ENCODE measurements at regions not wholly inside any gene's neighbourhood (a gene's known extent, or its start where the extent isn't known, plus 50 kb on each side); places are given as distances from the start of the nearest gene placed in this dataset.
"Not testable (repeated sequence)": the region's sequence is repeated elsewhere in the genome, so short reads cannot be mapped to it uniquely, and the experiment has no call there.

- not testable (repeated sequence) for H3K4me1 Mint-ChIP-seq (ENCODE audit: low read depth); H3K36me3 Mint-ChIP-seq (ENCODE audit: low read depth); H3K9me3 Mint-ChIP-seq; H3K27ac Mint-ChIP-seq; H3K27me3 Mint-ChIP-seq (ENCODE audit: low read depth); H3K4me3 Mint-ChIP-seq
Observed at GRCh38 chr19:31537902-31538301, 188.7 kb upstream of the TSHZ3 start.

DNA sequence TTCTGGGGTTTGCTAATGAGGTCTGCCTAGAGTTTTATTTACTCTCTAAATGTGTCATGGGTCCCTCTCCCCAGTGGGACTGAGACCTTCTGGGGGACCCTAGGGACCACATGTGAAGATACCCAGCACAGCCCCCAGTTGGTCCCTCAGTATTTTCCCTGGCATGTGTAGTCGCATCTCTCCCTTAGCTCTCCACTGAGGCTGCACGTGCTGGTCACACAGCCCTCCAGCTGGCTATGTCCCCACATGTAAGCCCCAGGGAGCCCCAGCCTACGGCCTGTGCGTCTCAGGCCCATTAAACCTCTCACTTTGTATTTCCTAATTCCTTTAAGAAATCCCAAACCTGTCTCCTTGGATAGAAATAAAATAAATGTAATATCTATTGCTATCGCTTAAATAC lies 189.6 kb upstream of the TSHZ3 start:
- Mint-ChIP-seq H3K4me1 (ENCODE audit: low read depth) (no peaks in the 10 kb centered on the region), H3K27me3 (ENCODE audit: low read depth) (no peaks in the 10 kb centered on the region), H3K4me3 (no peak overlapping the region)

DNA sequence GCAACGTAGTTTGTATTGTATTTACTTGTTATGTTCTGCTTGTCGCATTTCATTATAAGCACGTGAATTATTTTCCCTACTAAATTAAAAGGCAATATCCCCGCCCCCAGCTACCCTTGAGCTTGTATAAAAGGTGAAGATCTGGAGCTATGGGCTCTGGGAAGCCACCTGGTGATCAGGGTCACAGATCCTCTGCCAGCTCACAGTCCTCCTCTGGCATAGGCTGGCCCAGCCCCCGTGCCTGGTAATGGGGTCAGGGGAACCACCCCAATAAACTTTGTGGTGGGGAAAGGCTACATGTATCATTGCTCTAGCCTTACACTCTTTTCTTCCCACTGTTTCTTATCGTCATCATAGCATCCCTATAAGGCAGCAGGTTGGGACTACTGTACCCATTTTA lies 190.2 kb upstream of the TSHZ3 start:
- no peaks in the 10 kb centered on the region for H3K4me1 Mint-ChIP-seq (ENCODE audit: low read depth)
- no peaks in the 10 kb centered on the region for H3K36me3 Mint-ChIP-seq (ENCODE audit: low read depth)
- H3K27me3 Mint-ChIP-seq (ENCODE audit: low read depth), result no peaks in the 10 kb centered on the region
- H3K27ac Mint-ChIP-seq, result no peak overlapping the region
- peaks cover 7% of the 10 kb centered on the region for H3K9me3 Mint-ChIP-seq
- no peak overlapping the region for H3K4me3 Mint-ChIP-seq

More for the DNA sequence above, 189.6 kb upstream of the TSHZ3 start:
- no peak overlapping the region for H3K27ac Mint-ChIP-seq
- H3K9me3 Mint-ChIP-seq, result peaks cover 7% of the 10 kb centered on the region
- H3K36me3 Mint-ChIP-seq (ENCODE audit: low read depth), result no peaks in the 10 kb centered on the region

GRCh38 chr19:31541396-31541795 lies 192.2 kb upstream of the TSHZ3 start:
- H3K4me3 Mint-ChIP-seq, result no peak overlapping the region
- H3K36me3 Mint-ChIP-seq (ENCODE audit: low read depth), result no peaks in the 10 kb centered on the region
- peaks cover 7% of the 10 kb centered on the region for H3K9me3 Mint-ChIP-seq
- no peaks in the 10 kb centered on the region for H3K4me1 Mint-ChIP-seq (ENCODE audit: low read depth)
- no peak overlapping the region for H3K27ac Mint-ChIP-seq
- no peaks in the 10 kb centered on the region for H3K27me3 Mint-ChIP-seq (ENCODE audit: low read depth)

DNA sequence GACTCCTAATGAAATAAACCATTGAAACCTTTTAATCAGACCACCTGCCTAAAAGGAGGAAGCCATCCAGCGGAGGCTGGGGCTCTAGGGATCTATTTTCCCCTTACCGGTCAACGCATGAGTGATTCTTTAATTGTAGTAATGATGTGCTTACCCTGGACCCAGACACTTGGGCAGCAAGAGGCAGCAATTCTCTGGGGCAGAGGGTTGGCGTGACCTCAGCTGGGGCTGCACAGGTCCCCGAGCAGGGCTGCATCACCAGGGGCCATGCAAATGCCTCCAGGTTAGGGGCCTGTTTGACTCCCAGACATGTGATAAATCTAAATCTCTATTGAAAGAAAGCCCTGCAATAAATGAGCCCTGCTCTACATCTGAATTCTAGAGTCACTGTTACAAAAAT lies 194.2 kb upstream of the TSHZ3 start:
- Mint-ChIP-seq H3K27me3 (ENCODE audit: low read depth) (no peaks in the 10 kb centered on the region), H3K9me3 (no peaks in the 10 kb centered on the region), H3K27ac (no peak overlapping the region), H3K4me1 (ENCODE audit: low read depth) (no peaks in the 10 kb centered on the region), H3K4me3 (no peak overlapping the region), H3K36me3 (ENCODE audit: low read depth) (no peaks in the 10 kb centered on the region)

GRCh38 chr19:31545777-31546176 lies 196.5 kb upstream of the TSHZ3 start:
- no peaks in the 10 kb centered on the region for H3K4me1 Mint-ChIP-seq (ENCODE audit: low read depth)
- no peaks in the 10 kb centered on the region for H3K36me3 Mint-ChIP-seq (ENCODE audit: low read depth)
- no peaks in the 10 kb centered on the region for H3K9me3 Mint-ChIP-seq
- H3K27me3 Mint-ChIP-seq (ENCODE audit: low read depth), result no peaks in the 10 kb centered on the region
- no peak overlapping the region for H3K27ac Mint-ChIP-seq
- no peak overlapping the region for H3K4me3 Mint-ChIP-seq

DNA sequence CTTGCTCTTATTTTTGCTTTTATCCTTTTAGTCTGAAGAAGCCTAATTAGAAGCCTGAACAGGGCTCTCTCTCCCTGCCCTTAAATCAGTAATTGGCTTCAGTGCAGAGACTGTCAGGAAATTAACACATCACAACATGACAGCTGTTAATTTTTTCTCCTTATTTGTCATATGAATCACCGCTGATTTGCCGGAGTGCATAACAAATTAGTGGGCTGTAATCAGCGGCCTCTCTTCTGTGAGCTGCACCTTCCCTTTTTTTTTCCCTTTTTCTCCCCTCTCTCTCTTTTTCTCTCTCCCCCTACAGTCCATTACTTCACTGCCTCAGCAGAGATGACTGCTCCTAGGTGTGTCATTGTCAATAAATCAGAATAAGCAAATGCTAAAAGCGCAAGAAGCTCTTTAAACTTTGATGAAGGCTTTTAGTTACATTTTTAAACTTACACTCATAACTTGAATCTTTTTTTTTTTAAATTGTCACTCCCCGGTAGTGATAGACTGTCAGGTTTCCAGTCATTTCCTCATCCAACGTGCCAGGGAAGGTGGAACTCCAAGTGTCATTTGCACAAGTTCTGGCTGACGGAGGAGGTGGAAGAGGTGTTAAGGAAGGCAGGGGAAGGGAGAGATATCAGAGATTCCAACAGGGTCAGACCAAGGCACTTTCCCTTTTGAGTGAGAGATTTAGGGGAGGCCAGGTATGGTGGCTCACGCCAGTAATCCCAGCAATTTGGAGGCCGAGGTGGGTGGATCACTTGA lies 197.1 kb upstream of the TSHZ3 start:
- Mint-ChIP-seq H3K9me3 (no peaks in the 10 kb centered on the region), H3K27me3 (ENCODE audit: low read depth) (no peaks in the 10 kb centered on the region), H3K4me1 (ENCODE audit: low read depth) (no peaks in the 10 kb centered on the region), H3K36me3 (ENCODE audit: low read depth) (no peaks in the 10 kb centered on the region), H3K4me3 (no peak overlapping the region), H3K27ac (no peak overlapping the region)

DNA sequence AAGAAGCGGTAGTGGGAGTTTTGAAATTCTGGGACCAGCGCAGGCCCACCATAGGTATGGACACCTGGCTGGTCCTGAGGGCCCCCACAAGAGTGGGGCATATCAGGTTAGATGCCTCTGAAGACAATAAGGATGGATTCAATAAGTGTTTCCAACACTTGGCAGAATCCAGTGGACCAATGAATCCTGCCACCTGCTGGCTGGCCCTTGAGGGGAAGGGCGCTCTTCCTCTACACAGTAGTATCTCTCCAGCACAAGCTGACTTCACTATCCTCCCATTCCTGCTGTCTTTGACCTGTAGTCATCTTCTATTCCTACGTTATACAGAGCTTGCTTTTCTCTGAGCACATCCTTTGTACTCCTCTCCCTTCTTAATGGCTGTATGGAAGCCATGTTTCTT lies 199.7 kb upstream of the TSHZ3 start:
- Mint-ChIP-seq H3K27me3 (ENCODE audit: low read depth) (no peaks in the 10 kb centered on the region), H3K36me3 (ENCODE audit: low read depth) (no peaks in the 10 kb centered on the region), H3K27ac (no peak overlapping the region), H3K9me3 (no peaks in the 10 kb centered on the region), H3K4me3 (no peak overlapping the region), H3K4me1 (ENCODE audit: low read depth) (no peaks in the 10 kb centered on the region)

GRCh38 chr19:31553112-31553845 lies 204.0 kb upstream of the TSHZ3 start:
- no peaks in the 10 kb centered on the region for H3K27me3 Mint-ChIP-seq (ENCODE audit: low read depth)
- H3K9me3 Mint-ChIP-seq, result peaks cover 6% of the 10 kb centered on the region
- H3K4me3 Mint-ChIP-seq, result no peak overlapping the region
- no peaks in the 10 kb centered on the region for H3K4me1 Mint-ChIP-seq (ENCODE audit: low read depth)
- H3K27ac Mint-ChIP-seq, result no peak overlapping the region
- H3K36me3 Mint-ChIP-seq (ENCODE audit: low read depth), result no peaks in the 10 kb centered on the region

DNA sequence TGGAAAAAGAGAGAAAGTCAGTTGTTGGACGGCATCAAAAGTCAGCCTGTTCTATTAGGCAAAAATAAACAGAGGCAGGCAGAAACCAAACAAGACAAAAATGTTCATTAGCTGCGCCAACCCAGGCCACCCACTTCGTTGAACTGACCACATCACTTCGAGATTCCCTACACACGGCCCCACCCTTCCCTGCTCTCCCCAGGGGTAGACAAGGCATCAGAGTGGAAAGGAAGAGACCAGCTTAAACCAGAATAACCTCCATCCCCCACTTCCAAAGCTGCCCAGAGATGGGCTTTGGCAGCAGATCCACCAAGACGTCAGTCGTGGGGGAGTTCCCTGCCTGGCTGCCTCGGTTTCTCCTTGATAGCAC lies 204.6 kb upstream of the TSHZ3 start:
- H3K9me3 Mint-ChIP-seq, result peaks cover 9% of the 10 kb centered on the region
- H3K27me3 Mint-ChIP-seq (ENCODE audit: low read depth), result no peaks in the 10 kb centered on the region
- no peak overlapping the region for H3K27ac Mint-ChIP-seq
- H3K36me3 Mint-ChIP-seq (ENCODE audit: low read depth), result no peaks in the 10 kb centered on the region
- no peaks in the 10 kb centered on the region for H3K4me1 Mint-ChIP-seq (ENCODE audit: low read depth)
- H3K4me3 Mint-ChIP-seq, result no peak overlapping the region

DNA sequence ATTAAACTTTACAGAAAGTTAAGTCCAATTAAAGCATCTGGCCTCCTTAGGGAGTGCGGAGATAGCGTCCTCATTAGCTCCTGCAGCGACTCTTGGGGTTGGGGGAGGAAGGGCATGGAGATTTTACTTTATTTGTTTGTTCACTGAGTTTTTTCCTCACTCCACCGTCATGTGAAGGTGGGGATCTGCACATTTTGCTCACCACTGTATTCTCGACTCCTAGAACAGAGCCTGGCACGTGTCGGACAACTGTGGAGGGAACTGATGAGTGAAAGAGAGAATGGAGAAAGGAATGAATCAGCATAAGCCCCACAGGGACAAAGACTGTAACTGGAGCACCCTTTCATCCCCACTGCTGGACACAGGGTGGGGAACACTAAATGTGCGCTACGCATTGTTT lies 205.1 kb upstream of the TSHZ3 start:
- no peak overlapping the region for H3K4me3 Mint-ChIP-seq
- no peak overlapping the region for H3K27ac Mint-ChIP-seq
- H3K9me3 Mint-ChIP-seq, result peaks cover 12% of the 10 kb centered on the region
- H3K27me3 Mint-ChIP-seq (ENCODE audit: low read depth), result no peaks in the 10 kb centered on the region
- no peaks in the 10 kb centered on the region for H3K36me3 Mint-ChIP-seq (ENCODE audit: low read depth)
- H3K4me1 Mint-ChIP-seq (ENCODE audit: low read depth), result no peaks in the 10 kb centered on the region

- Mint-ChIP-seq H3K27me3 (ENCODE audit: low read depth) (no peaks in the 10 kb centered on the region), H3K36me3 (ENCODE audit: low read depth) (no peaks in the 10 kb centered on the region), H3K4me1 (ENCODE audit: low read depth) (no peaks in the 10 kb centered on the region), H3K9me3 (peaks cover 19% of the 10 kb centered on the region), H3K4me3 (no peak overlapping the region), H3K27ac (no peak overlapping the region)
Observed at GRCh38 chr19:31555634-31556215, 206.5 kb upstream of the TSHZ3 start.

DNA sequence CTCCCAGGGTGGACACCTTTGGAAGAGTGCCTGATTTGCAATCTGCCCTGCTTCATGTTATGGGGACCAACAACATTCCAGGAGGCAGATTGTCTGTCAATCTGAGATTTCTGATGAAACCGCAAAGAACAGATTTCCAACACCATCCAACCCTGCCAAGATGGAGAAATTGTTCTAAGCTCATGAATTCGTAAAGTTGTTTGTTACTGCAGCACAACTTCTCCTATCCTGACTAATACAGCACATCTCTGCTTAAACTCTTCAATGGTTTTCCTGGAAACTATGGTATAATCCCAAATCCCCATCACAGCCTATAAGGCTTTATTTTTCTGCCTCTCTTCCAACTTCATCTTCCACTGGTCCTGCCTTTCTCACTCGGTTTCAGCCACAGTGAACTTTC lies 210.3 kb upstream of the TSHZ3 start:
- Mint-ChIP-seq H3K4me1 (ENCODE audit: low read depth) (no peaks in the 10 kb centered on the region), H3K36me3 (ENCODE audit: low read depth) (no peaks in the 10 kb centered on the region), H3K27me3 (ENCODE audit: low read depth) (no peaks in the 10 kb centered on the region), H3K9me3 (peaks cover 30% of the 10 kb centered on the region), H3K27ac (no peak overlapping the region), H3K4me3 (no peak overlapping the region)

GRCh38 chr19:31560086-31561060 lies 211.1 kb upstream of the TSHZ3 start:
- Mint-ChIP-seq H3K27me3 (ENCODE audit: low read depth) (no peaks in the 10 kb centered on the region), H3K4me3 (no peak overlapping the region), H3K4me1 (ENCODE audit: low read depth) (no peaks in the 10 kb centered on the region), H3K9me3 (peaks cover 30% of the 10 kb centered on the region), H3K27ac (no peak overlapping the region), H3K36me3 (ENCODE audit: low read depth) (no peaks in the 10 kb centered on the region)
